ENCODE measurements at regions not wholly inside any gene's neighbourhood (a gene's known extent, or its start where the extent isn't known, plus 50 kb on each side); places are given as distances from the start of the nearest gene placed in this dataset.
A peak's percentile ranks its signal among the peaks of the same experiment; 100 is the strongest.
"Not testable (repeated sequence)": the region's sequence is repeated elsewhere in the genome, so short reads cannot be mapped to it uniquely, and the experiment has no call there.

- H2BK120ac ChIP-seq (ENCODE audit: low read depth, low read length): no peak overlapping the region
- H2AK5ac ChIP-seq (ENCODE audit: low read length): no peak overlapping the region
- no peak overlapping the region for H3K18ac ChIP-seq (ENCODE audit: low read length)
- H3K4me2 ChIP-seq (ENCODE audit: low read length): no peak overlapping the region
- no peaks in the 10 kb centered on the region for H3K4me1 ChIP-seq (ENCODE audit: control insufficient read depth, low read depth, low read length)
- no peak for DNase-seq
- H2BK5ac ChIP-seq (ENCODE audit: low read length): no peak overlapping the region
- no peak overlapping the region for H3K4ac ChIP-seq (ENCODE audit: low read depth, low read length)
- no peak overlapping the region for H3K56ac ChIP-seq (ENCODE audit: low read length)
- no peak overlapping the region for H3K23ac ChIP-seq (ENCODE audit: low read length)
- H3K27me3 ChIP-seq (ENCODE audit: insufficient read depth, low read length, poor library complexity): no peaks in the 10 kb centered on the region
- H3K9ac ChIP-seq (ENCODE audit: low read length): no peak overlapping the region
- H4K5ac ChIP-seq (ENCODE audit: low read length): no peak overlapping the region
- H3K79me1 ChIP-seq (ENCODE audit: low read length): no peaks in the 10 kb centered on the region
- H3K4me3 ChIP-seq (ENCODE audit: low read length): peak overlapping the region; percentile 13
- H4K8ac ChIP-seq (ENCODE audit: low read depth, low read length): no peak overlapping the region
- no peaks in the 10 kb centered on the region for H3K79me2 ChIP-seq (ENCODE audit: control insufficient read depth, insufficient read depth, low read length)
- no peaks in the 10 kb centered on the region for H3K36me3 ChIP-seq (ENCODE audit: control insufficient read depth, insufficient read depth, low read length)
- no peak overlapping the region for H3K27ac ChIP-seq (ENCODE audit: low read depth, low read length)
- H2BK15ac ChIP-seq (replicated peaks; ENCODE audit: low read depth): no peak overlapping the region
- WGBS (ENCODE audit: extremely low coverage, insufficient coverage, low lambda C conversion rate): 100% methylated on average over 2 of the region's 14 CpGs
Measured at GRCh38 chr21:7951854-7952519, 2569.4 kb upstream of the TPTE start.

- Histone ChIP-seq H2BK5ac (ENCODE audit: low read length) (no peak overlapping the region), H2AK5ac (ENCODE audit: low read length) (no peak overlapping the region), H3K79me2 (ENCODE audit: control insufficient read depth, insufficient read depth, low read length) (no peaks in the 10 kb centered on the region), H4K8ac (ENCODE audit: low read depth, low read length) (no peak overlapping the region), H3K56ac (ENCODE audit: low read length) (no peak overlapping the region), H3K4me3 (ENCODE audit: low read length) (peak overlapping the region; percentile 4), H3K9ac (ENCODE audit: low read length) (no peak overlapping the region), H3K4me2 (ENCODE audit: low read length) (no peak overlapping the region), H3K4me1 (ENCODE audit: control insufficient read depth, low read depth, low read length) (no peaks in the 10 kb centered on the region), H3K27ac (ENCODE audit: low read depth, low read length) (no peak overlapping the region), H2BK15ac (replicated peaks; ENCODE audit: low read depth) (no peak overlapping the region), H3K79me1 (ENCODE audit: low read length) (no peaks in the 10 kb centered on the region), H3K23ac (ENCODE audit: low read length) (no peak overlapping the region), H3K27me3 (ENCODE audit: insufficient read depth, low read length, poor library complexity) (no peaks in the 10 kb centered on the region), H3K36me3 (ENCODE audit: control insufficient read depth, insufficient read depth, low read length) (no peaks in the 10 kb centered on the region), H3K18ac (ENCODE audit: low read length) (no peak overlapping the region), H3K4ac (ENCODE audit: low read depth, low read length) (no peak overlapping the region), H2BK120ac (ENCODE audit: low read depth, low read length) (no peak overlapping the region), H4K5ac (ENCODE audit: low read length) (no peak overlapping the region)
- DNase-seq: no peak
- over 99% methylated on average over 9 of the region's 12 CpGs for WGBS (ENCODE audit: extremely low coverage, insufficient coverage, low lambda C conversion rate)
Measured at GRCh38 chr21:7952648-7953047, 2568.7 kb upstream of the TPTE start.

- 100% methylated on average over 2 of the region's 2 CpGs for WGBS (ENCODE audit: extremely low coverage, insufficient coverage, low lambda C conversion rate)
Measured at GRCh38 chr21:7953058-7953457, 2568.3 kb upstream of the TPTE start.

GRCh38 chr21:7955358-7956073 is 2565.9 kb upstream of the TPTE start:
- H3K23ac ChIP-seq (ENCODE audit: low read length); DNase-seq; H3K56ac ChIP-seq (ENCODE audit: low read length); H2BK120ac ChIP-seq (ENCODE audit: low read depth, low read length); H3K18ac ChIP-seq (ENCODE audit: low read length); H3K4me1 ChIP-seq (ENCODE audit: control insufficient read depth, low read depth, low read length); H3K9ac ChIP-seq (ENCODE audit: low read length); H4K8ac ChIP-seq (ENCODE audit: low read depth, low read length); H3K79me2 ChIP-seq (ENCODE audit: control insufficient read depth, insufficient read depth, low read length); H3K27me3 ChIP-seq (ENCODE audit: insufficient read depth, low read length, poor library complexity); H2AK5ac ChIP-seq (ENCODE audit: low read length); H3K27ac ChIP-seq (ENCODE audit: low read depth, low read length); H4K5ac ChIP-seq (ENCODE audit: low read length); H3K4me2 ChIP-seq (ENCODE audit: low read length); H3K79me1 ChIP-seq (ENCODE audit: low read length); H2BK5ac ChIP-seq (ENCODE audit: low read length); H2BK15ac ChIP-seq (replicated peaks; ENCODE audit: low read depth); H3K4ac ChIP-seq (ENCODE audit: low read depth, low read length); H3K36me3 ChIP-seq (ENCODE audit: control insufficient read depth, insufficient read depth, low read length): not testable (repeated sequence)
- peak overlapping the region; percentile 8 for H3K4me3 ChIP-seq (ENCODE audit: low read length)
- WGBS (ENCODE audit: extremely low coverage, insufficient coverage, low lambda C conversion rate): no CpG with 5 or more reads among the region's 20 CpGs

More at GRCh38 chr21:7953058-7953457, 2568.3 kb upstream of the TPTE start:
- no peak for DNase-seq
- Histone ChIP-seq H3K23ac (ENCODE audit: low read length) (no peak overlapping the region), H4K5ac (ENCODE audit: low read length) (no peak overlapping the region), H4K8ac (ENCODE audit: low read depth, low read length) (no peak overlapping the region), H3K4me3 (ENCODE audit: low read length) (peak overlapping the region; percentile 4), H3K9ac (ENCODE audit: low read length) (no peak overlapping the region), H3K4me1 (ENCODE audit: control insufficient read depth, low read depth, low read length) (no peaks in the 10 kb centered on the region), H3K4ac (ENCODE audit: low read depth, low read length) (no peak overlapping the region), H3K36me3 (ENCODE audit: control insufficient read depth, insufficient read depth, low read length) (no peaks in the 10 kb centered on the region), H3K18ac (ENCODE audit: low read length) (no peak overlapping the region), H3K4me2 (ENCODE audit: low read length) (no peak overlapping the region), H3K27me3 (ENCODE audit: insufficient read depth, low read length, poor library complexity) (no peaks in the 10 kb centered on the region), H3K79me2 (ENCODE audit: control insufficient read depth, insufficient read depth, low read length) (no peaks in the 10 kb centered on the region), H3K56ac (ENCODE audit: low read length) (no peak overlapping the region), H3K27ac (ENCODE audit: low read depth, low read length) (no peak overlapping the region), H3K79me1 (ENCODE audit: low read length) (no peaks in the 10 kb centered on the region), H2BK15ac (replicated peaks; ENCODE audit: low read depth) (no peak overlapping the region), H2AK5ac (ENCODE audit: low read length) (no peak overlapping the region), H2BK5ac (ENCODE audit: low read length) (no peak overlapping the region), H2BK120ac (ENCODE audit: low read depth, low read length) (no peak overlapping the region)

GRCh38 chr21:7956074-7956452 is 2565.3 kb upstream of the TPTE start:
- H3K4me2 ChIP-seq (ENCODE audit: low read length); H3K4me1 ChIP-seq (ENCODE audit: control insufficient read depth, low read depth, low read length); H3K27me3 ChIP-seq (ENCODE audit: insufficient read depth, low read length, poor library complexity); H3K79me2 ChIP-seq (ENCODE audit: control insufficient read depth, insufficient read depth, low read length); H3K4ac ChIP-seq (ENCODE audit: low read depth, low read length); H3K27ac ChIP-seq (ENCODE audit: low read depth, low read length); H2BK5ac ChIP-seq (ENCODE audit: low read length); H3K9ac ChIP-seq (ENCODE audit: low read length); H3K79me1 ChIP-seq (ENCODE audit: low read length); H3K56ac ChIP-seq (ENCODE audit: low read length); H3K4me3 ChIP-seq (ENCODE audit: low read length); H2BK15ac ChIP-seq (replicated peaks; ENCODE audit: low read depth); H2BK120ac ChIP-seq (ENCODE audit: low read depth, low read length); H3K23ac ChIP-seq (ENCODE audit: low read length); H4K5ac ChIP-seq (ENCODE audit: low read length); H3K36me3 ChIP-seq (ENCODE audit: control insufficient read depth, insufficient read depth, low read length); H4K8ac ChIP-seq (ENCODE audit: low read depth, low read length); DNase-seq; H2AK5ac ChIP-seq (ENCODE audit: low read length); H3K18ac ChIP-seq (ENCODE audit: low read length): not testable (repeated sequence)
- WGBS (ENCODE audit: extremely low coverage, insufficient coverage, low lambda C conversion rate): no CpG with 5 or more reads among the region's 2 CpGs

Data from mesendoderm (in vitro differentiated cells).